Effector memory CD4-positive, alpha-beta T cell (primary cell): ENCODE measurements at regions not wholly inside any gene's neighbourhood (a gene's known extent, or its start where the extent isn't known, plus 50 kb on each side); places are given as distances from the start of the nearest gene placed in this dataset.

Experiments used
- DNase-seq, 3 donors: peaks; one replicate each; pipeline ENCODE4 v3.0.0-alpha.2; 2020
- H3K27ac ChIP-seq: 2 replicates; pipeline ENCODE4 v1.7.0; 2013; ENCODE audit warnings: mild to moderate bottlenecking, low read length, moderate library complexity; ENCODE audit not compliant: insufficient read depth, poor library complexity, severe bottlenecking
- H3K27me3 ChIP-seq: replicated peaks from 2 replicates; pipeline ENCODE4 v1.7.0; 2013; ENCODE audit warnings: mild to moderate bottlenecking, low read length; ENCODE audit not compliant: insufficient read depth, control insufficient read depth, poor library complexity, severe bottlenecking
- H3K36me3 ChIP-seq: 2 replicates; pipeline ENCODE4 v1.7.0; 2013; ENCODE audit warnings: mild to moderate bottlenecking, low read length, moderate library complexity; ENCODE audit not compliant: control insufficient read depth, insufficient read depth
- H3K4me1 ChIP-seq: 2 replicates; pipeline ENCODE4 v1.7.0; 2013; ENCODE audit warnings: low read length, mild to moderate bottlenecking; ENCODE audit not compliant: control insufficient read depth, insufficient read depth, poor library complexity, severe bottlenecking
- H3K4me3 ChIP-seq: 2 replicates; pipeline ENCODE4 v1.7.0; 2013; ENCODE audit warnings: low read length, low read depth, mild to moderate bottlenecking; ENCODE audit not compliant: insufficient read depth, poor library complexity, severe bottlenecking
- H3K9me3 ChIP-seq: 2 replicates; pipeline ENCODE4 v1.7.0; 2013; ENCODE audit warnings: mild to moderate bottlenecking, low read length, moderate library complexity; ENCODE audit not compliant: control insufficient read depth

DNA sequence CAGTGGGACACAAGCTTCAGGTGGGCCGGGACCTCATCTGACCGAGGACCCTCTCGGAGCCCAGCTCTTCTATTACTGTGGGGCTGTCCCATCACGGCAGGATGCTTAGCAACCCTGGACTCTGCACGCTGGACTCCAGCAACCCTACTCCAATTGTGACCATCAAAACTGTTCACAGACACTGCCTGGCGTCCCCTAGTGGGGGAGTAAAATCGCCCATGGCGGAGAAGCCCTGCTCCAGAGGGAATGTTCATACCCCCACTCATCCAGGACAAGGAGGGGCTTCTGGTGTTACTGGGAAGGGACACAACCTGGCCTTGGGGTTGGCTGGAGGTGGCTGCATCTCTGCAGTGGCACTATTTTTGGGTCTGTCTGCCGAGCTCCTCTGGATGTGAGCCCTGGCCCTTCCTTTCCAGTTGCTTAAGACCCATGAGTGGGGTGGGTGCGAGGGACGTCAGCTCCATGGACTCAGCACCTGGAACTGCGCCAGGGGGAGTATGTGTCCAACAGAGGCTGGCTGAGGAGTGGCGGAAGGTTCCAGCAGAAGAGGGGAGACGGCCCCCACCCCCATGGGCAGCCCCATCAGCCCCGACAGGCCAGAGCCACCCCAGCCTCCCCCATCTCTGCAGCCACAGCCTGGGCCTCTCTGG, 103.8 kb downstream of the RFLNA start:
- H3K9me3 ChIP-seq, result no peaks in the 10 kb centered on the region
- H3K36me3 ChIP-seq, result peaks cover 72% of the 10 kb centered on the region
- no peak for DNase-seq
- H3K4me1 ChIP-seq, result no peaks in the 10 kb centered on the region
- no peaks in the 10 kb centered on the region for H3K27me3 ChIP-seq
- H3K4me3 ChIP-seq, result no peak overlapping the region
- H3K27ac ChIP-seq, result no peak overlapping the region

DNA sequence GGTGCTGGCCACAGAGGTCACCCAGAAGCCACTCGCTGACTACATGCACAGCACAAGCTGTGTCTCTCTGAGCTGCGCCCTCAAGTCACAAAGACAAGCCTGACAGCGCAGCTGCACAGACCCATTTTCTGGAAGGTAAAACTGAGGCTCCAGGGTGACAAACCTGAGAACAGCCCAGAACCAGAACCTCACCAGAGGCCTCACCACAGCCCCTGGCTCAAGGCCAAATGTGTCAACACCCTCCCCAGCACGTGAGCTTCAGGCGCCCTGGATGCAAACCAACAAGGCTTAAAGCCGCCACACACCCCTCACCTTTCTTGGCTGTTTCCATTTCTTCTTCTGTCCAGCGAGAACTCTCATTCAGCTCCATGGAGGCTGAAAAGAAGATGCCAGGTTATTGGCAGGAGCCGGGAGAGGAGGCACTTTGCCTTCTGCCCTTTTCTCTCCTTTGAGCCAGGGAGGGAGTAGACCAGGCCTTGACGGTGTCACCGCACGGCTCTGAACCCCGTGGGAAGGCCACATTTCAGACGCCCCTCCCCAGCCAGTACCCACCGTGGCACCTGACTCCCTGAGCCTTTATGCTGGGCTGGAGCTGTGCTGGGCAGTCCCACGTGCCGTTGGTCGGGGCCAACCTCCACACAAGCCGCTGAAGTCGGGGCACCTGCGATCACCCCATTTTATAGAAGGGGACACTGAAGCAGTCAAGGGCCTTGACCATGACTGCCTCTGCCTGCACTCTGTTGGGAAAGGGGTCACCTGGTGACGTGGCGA, 103.1 kb downstream of the RFLNA start:
- H3K36me3 ChIP-seq, result peaks cover 76% of the 10 kb centered on the region
- no peaks in the 10 kb centered on the region for H3K9me3 ChIP-seq
- no peak for DNase-seq
- H3K4me1 ChIP-seq, result no peaks in the 10 kb centered on the region
- no peaks in the 10 kb centered on the region for H3K27me3 ChIP-seq
- no peak overlapping the region for H3K27ac ChIP-seq
- H3K4me3 ChIP-seq, result no peak overlapping the region

DNA sequence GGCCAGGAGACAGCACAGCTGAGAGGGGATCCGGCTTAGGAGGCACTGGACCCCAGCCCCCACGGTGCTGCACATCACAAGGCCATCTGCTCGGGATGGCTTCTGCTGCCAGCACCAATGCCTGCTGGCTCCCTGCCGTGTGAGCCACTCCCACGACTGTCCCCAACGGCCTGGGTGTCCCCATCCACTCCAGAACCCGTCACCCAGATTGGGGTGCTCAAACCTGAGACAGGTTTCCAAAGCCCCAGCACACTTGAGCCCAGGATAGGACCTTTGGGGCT, 102.4 kb downstream of the RFLNA start:
- Histone ChIP-seq H3K27ac (no peak overlapping the region), H3K9me3 (no peaks in the 10 kb centered on the region), H3K4me1 (no peaks in the 10 kb centered on the region), H3K36me3 (peaks cover 71% of the 10 kb centered on the region), H3K4me3 (no peak overlapping the region), H3K27me3 (no peaks in the 10 kb centered on the region)
- DNase-seq, result no peak

DNA sequence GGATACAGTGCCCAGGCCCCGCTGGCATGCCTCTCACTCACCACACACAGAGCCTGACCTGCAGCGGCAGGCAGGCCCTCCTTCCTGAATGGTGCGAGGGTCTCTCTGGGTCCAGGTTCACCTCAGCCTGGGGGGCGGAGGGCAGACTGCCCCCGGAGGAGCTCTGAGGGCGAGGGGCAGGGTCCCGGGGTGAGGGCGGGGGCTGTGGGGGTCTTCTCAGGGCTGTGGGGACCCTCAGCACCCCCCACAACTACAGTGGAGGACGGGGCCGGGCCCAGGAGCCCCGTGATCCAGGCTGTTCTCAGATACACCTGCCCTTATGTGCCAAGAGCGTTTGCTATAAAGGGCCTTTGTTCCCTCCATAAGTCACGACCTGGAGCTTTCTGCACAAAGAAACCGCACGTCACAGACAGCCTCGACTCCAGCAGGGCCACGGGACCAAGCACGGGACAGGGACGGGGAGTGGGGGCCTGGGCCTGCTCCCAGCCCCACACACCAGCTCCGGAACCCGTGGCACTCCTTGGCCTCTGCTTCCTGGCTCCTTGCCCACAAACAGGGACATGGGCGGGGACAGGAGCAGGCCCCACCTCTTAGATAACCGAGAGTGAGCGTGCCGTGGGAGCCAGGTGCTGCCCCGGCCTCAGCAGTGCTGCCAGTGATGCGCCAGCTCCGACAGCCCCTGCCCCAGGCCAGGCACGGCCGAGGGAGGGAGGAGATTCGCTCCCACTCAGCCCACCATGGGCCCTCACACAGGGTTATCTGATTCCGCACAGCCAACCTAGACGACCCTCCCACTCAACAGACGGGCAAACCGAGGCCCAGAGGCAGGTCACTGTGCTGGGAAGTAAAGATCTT, 101.9 kb downstream of the RFLNA start:
- Histone ChIP-seq H3K9me3 (no peaks in the 10 kb centered on the region), H3K27ac (no peak overlapping the region), H3K4me3 (no peak overlapping the region), H3K4me1 (no peaks in the 10 kb centered on the region), H3K36me3 (peaks cover 66% of the 10 kb centered on the region), H3K27me3 (no peaks in the 10 kb centered on the region)
- DNase-seq, result no peak

DNA sequence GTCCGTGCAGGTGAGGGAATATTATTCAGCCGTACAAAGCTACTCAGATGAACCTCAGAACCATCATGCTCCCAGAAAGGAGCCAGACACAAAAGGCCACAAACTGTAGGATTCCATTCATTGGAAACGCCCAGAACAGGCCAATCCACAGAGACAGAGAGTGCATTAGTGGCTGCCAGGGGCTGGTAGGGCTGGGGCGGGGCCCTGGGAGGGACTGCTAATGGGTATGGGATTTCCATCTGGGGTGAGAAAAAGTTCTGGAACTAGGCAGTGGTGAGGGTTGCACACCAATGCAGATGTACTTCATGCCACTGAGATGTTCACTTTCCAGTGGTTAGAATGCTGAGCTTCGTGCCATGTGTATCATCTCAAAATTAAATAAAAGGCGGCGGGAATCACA, 101.1 kb downstream of the RFLNA start:
- no peak overlapping the region for H3K4me3 ChIP-seq
- no peak for DNase-seq
- H3K9me3 ChIP-seq, result no peaks in the 10 kb centered on the region
- H3K27ac ChIP-seq, result no peak overlapping the region
- H3K36me3 ChIP-seq, result peaks cover 60% of the 10 kb centered on the region
- H3K27me3 ChIP-seq, result no peaks in the 10 kb centered on the region
- peaks cover 4% of the 10 kb centered on the region for H3K4me1 ChIP-seq

DNA sequence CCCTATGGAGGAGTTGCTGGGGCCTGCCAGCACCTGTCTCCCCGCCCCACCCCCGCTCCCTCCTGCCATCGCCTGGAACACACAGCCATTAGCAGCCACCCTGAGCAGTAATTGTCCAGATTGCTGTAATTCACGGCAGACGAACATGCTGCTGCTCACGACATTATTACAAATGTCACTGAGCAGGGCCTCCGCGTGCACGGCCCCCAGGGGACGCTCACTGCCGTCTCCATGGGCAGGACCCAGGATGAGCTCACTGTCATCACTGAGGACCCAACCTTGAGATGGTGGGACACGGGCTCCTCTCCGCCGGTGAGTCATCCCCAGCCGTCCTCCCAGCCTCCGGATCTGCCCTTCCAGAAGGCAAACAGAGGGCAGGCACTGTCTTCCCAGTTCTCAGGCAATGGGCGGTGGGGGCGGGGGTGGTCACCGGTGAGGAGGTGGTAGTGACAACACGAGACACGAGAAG, 100.4 kb downstream of the RFLNA start:
- Histone ChIP-seq H3K27ac (no peak overlapping the region), H3K9me3 (no peaks in the 10 kb centered on the region), H3K36me3 (peaks cover 56% of the 10 kb centered on the region), H3K4me3 (no peak overlapping the region), H3K4me1 (peaks cover 6% of the 10 kb centered on the region), H3K27me3 (no peaks in the 10 kb centered on the region)
- DNase-seq, result no peak

DNA sequence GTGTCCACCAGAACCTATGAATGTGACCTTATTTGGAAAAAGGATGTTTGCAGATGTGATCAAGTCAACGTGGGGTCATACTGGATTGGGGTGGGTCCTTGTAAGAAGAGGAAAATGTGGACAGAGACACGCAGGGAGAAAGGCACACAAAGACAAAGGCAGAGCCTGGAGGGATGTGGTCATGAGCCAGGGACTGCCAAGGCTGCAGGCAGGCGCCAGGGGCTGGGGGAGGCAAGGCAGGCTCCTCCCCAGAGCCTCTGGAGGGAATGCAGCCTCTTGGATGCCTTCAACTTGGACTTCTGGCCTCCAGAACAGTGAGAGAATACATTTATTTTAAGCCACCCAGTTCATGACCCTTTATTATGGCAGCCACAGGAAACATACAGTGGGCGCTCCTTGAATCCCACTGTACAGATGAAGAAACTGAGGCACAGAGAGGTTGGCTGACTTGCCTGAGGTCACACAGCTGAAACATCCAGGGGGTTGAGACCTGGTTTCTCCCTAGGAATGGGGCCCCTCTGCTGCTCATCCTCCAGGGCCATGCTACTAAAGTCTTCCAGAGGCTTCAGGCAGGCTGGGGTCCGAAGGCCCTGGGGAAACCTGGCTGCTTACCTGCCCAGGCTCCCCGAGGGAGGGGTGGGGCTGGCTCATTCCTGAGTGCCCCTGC, 99.7 kb downstream of the RFLNA start:
- Histone ChIP-seq H3K36me3 (peaks cover 52% of the 10 kb centered on the region), H3K4me3 (no peak overlapping the region), H3K4me1 (peaks cover 9% of the 10 kb centered on the region), H3K27ac (no peak overlapping the region), H3K9me3 (no peaks in the 10 kb centered on the region), H3K27me3 (no peaks in the 10 kb centered on the region)
- DNase-seq, result no peak

DNA sequence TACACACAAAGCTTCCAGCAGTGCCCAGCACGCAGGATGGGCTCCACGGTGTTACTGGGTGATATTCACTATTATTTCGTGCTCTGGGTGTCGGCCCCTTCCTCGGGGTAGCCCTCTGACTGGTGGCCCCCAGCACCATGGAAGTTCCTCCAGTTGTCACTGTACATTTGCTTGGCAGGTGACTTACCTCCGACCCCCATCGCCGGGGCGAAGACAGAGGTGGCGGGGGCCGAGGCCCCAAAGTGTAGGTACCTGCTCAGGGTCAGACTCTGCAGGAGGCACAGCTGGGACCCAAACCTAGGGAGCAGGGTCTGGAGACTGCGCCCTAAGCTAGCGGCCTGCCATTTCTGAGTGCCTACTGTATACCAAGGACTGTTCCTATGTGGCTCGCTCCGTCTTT, 98.9 kb downstream of the RFLNA start:
- Histone ChIP-seq H3K4me1 (peaks cover 14% of the 10 kb centered on the region), H3K4me3 (no peak overlapping the region), H3K36me3 (peaks cover 46% of the 10 kb centered on the region), H3K27ac (no peak overlapping the region), H3K9me3 (no peaks in the 10 kb centered on the region), H3K27me3 (no peaks in the 10 kb centered on the region)
- DNase-seq, result no peak

DNA sequence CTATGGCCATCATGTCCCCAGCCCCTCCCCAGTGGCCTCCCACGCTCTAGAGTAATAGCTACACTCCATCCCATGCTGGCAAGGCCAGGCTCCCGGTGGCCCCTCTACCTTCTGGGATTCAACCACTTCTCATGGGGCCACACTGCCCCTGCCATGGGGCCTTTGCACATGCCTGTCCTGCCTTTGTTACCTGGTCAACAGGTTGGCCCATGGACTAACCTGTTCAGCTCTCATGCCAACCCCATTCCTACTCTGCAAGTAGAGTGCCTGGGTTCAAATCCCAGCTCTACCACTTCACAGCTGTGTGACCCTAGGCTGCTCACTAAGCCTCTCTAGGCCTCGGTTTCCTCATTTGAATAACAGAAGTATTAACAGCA, 98.5 kb downstream of the RFLNA start:
- no peak overlapping the region for H3K27ac ChIP-seq
- H3K27me3 ChIP-seq, result no peaks in the 10 kb centered on the region
- peaks cover 15% of the 10 kb centered on the region for H3K4me1 ChIP-seq

More for the DNA sequence above, 98.5 kb downstream of the RFLNA start:
- DNase-seq, result no peak
- H3K36me3 ChIP-seq, result peaks cover 42% of the 10 kb centered on the region
- no peaks in the 10 kb centered on the region for H3K9me3 ChIP-seq
- no peak overlapping the region for H3K4me3 ChIP-seq
